K562 (cell line): ENCODE measurements at regions not wholly inside any gene's neighbourhood (a gene's known extent, or its start where the extent isn't known, plus 50 kb on each side); places are given as distances from the start of the nearest gene placed in this dataset.
A peak's percentile ranks its signal among the peaks of the same experiment; 100 is the strongest.

Source experiments
- ADNP ChIP-seq: fragments of 200-800 bp; sonication (Bioruptor generic); IDR thresholded peaks from 2 replicates; pipeline ENCODE4 v1.6.1; 2016; ENCODE audit warnings: missing genetic modification characterization, missing compliant biosample characterization
- BHLHE40 ChIP-seq: IDR thresholded peaks from 2 replicates; pipeline ENCODE4 v1.6.1; 2011; ENCODE audit warnings: low read length, improper control_type of control experiment
- CBX1 ChIP-seq: sonication (generic); IDR thresholded peaks from 2 replicates; pipeline ENCODE4 v1.6.1; 2016; ENCODE audit warnings: antibody characterized with exemption, low read depth, mild to moderate bottlenecking
- CEBPG ChIP-seq, 3 experiments: fragments of 200-800 bp in 1 of 3; sonication (Bioruptor generic) in 1 of 3; sonication (generic) in 1 of 3; formaldehyde crosslinking in 1 of 3; IDR thresholded peaks in 2 of 3; conservative IDR thresholded peaks in 1 of 3; 2 replicates each; pipeline versions ENCODE4 v1.6.1 to v1.8.0; 2016 to 2022; ENCODE audit warnings: missing compliant biosample characterization in 2 of 3, missing genetic modification characterization in 2 of 3, mild to moderate bottlenecking in 1 of 3, missing genetic modification reagents in 1 of 3
- ELF1 ChIP-seq: fragments of 200-800 bp; sonication (Bioruptor generic); IDR thresholded peaks from 2 replicates; pipeline ENCODE4 v1.6.1; 2016; ENCODE audit warnings: missing genetic modification characterization, missing compliant biosample characterization
- EWSR1 ChIP-seq: fragments of 450-650 bp; IDR thresholded peaks from 2 replicates; pipeline ENCODE4 v1.6.1; 2018; ENCODE audit warnings: borderline replicate concordance, mild to moderate bottlenecking, low read depth, moderate library complexity; ENCODE audit not compliant: partially characterized antibody
- HNRNPH1 ChIP-seq: fragments of 200-400 bp; formaldehyde crosslinking; optimal IDR thresholded peaks from 2 replicates; pipeline ENCODE3; 2017; ENCODE audit warnings: low read depth, mild to moderate bottlenecking, low read length, moderate library complexity
- MAFG ChIP-seq: fragments of 450-650 bp; conservative IDR thresholded peaks from 2 replicates; pipeline ENCODE4 v1.6.1; 2016; ENCODE audit warnings: missing genetic modification characterization, missing compliant biosample characterization
- MYNN ChIP-seq, 2 experiments: sonication (generic); formaldehyde crosslinking in 1 of 2; IDR thresholded peaks; 2 replicates each; pipeline versions ENCODE4 v1.5.0 to v1.6.1; 2016 to 2020; ENCODE audit warnings: antibody characterized with exemption in 1 of 2, missing genetic modification reagents in 1 of 2
- NEUROD1 ChIP-seq: fragments of 150-350 bp; IDR thresholded peaks from 2 replicates; pipeline ENCODE4 v1.6.1; 2014; ENCODE audit warnings: borderline replicate concordance, low read length, low read depth; ENCODE audit not compliant: partially characterized antibody
- NFXL1 ChIP-seq: fragments of 450-650 bp; formaldehyde crosslinking; IDR thresholded peaks from 2 replicates; pipeline ENCODE4 v1.4.0; 2021; ENCODE audit warnings: mild to moderate bottlenecking
- NFYB ChIP-seq: IDR thresholded peaks from 2 replicates; pipeline ENCODE4 v1.6.1; 2011; ENCODE audit warnings: mild to moderate bottlenecking, moderate library complexity; ENCODE audit not compliant: insufficient read length; ENCODE audit errors: extremely low read depth
- NR3C1 ChIP-seq: sonication (generic); formaldehyde crosslinking; IDR thresholded peaks from 2 replicates; pipeline ENCODE4 v1.8.1; 2022; ENCODE audit warnings: missing genetic modification reagents
- POLR2A ChIP-seq: fragments of 450-650 bp; conservative IDR thresholded peaks from 2 replicates; pipeline ENCODE4 v1.6.1; 2016
- POLR2H ChIP-seq: IDR thresholded peaks from 2 replicates; pipeline ENCODE4 v1.6.1; 2016; ENCODE audit warnings: missing genetic modification characterization, low read depth, mild to moderate bottlenecking, control low read depth, missing compliant biosample characterization, moderate library complexity
- RBM25 ChIP-seq: fragments of 200-400 bp; formaldehyde crosslinking; IDR thresholded peaks from 2 replicates; pipeline ENCODE4 v1.6.1; 2018; ENCODE audit warnings: low read length, low read depth, moderate library complexity; ENCODE audit not compliant: severe bottlenecking
- TFE3 ChIP-seq: fragments of 450-650 bp; formaldehyde crosslinking; IDR thresholded peaks from 2 replicates; pipeline ENCODE4 v1.4.0; 2020; ENCODE audit warnings: mild to moderate bottlenecking, mixed read lengths
- ZEB2 ChIP-seq: fragments of 450-650 bp; IDR thresholded peaks from 2 replicates; pipeline ENCODE4 v1.6.1; 2016
- ZFP91 ChIP-seq: sonication (generic); formaldehyde crosslinking; IDR thresholded peaks from 2 replicates; pipeline ENCODE4 v1.8.0; 2022; ENCODE audit warnings: mild to moderate bottlenecking, missing genetic modification reagents
- ZHX1 ChIP-seq: fragments of 150-350 bp; conservative IDR thresholded peaks from 2 replicates; pipeline ENCODE4 v1.6.1; 2014; ENCODE audit warnings: low read length
- ZNF785 ChIP-seq: fragments of 250-450 bp; sonication (Bioruptor Pico); IDR thresholded peaks from 2 replicates; pipeline ENCODE4 v1.4.0; 2020; ENCODE audit warnings: mild to moderate bottlenecking
- ZZZ3 ChIP-seq: fragments of 450-650 bp; IDR thresholded peaks from 2 replicates; pipeline ENCODE4 v1.6.1; 2016; ENCODE audit warnings: antibody characterized with exemption, mild to moderate bottlenecking, moderate library complexity

GRCh38 chr2:121135168-121135853 lies 149.7 kb downstream of the TFCP2L1 start (continued):
- TF ChIP-seq RBM25 (peak; percentile 59), ZEB2 (no peak), TFE3 (CRISPR knock-in tag) (no peak), MAFG (tag) (no peak), ADNP (tag) (peak; percentile 85), BHLHE40 (no peak), ZZZ3 (no peak), ZHX1 (no peak), HNRNPH1 (no peak), ZFP91 (CRISPR knock-in tag) (no peak), CBX1 (0 out of 2 replicates have a peak, but pooled peaks have one; percentile 25), MYNN (IDR thresholded peaks at IDR 0.05) (no peak), MYNN (CRISPR knock-in tag; IDR thresholded peaks at IDR 0.05) (no peak), ELF1 (no peak), NR3C1 (CRISPR knock-in tag) (no peak), ZNF785 (CRISPR knock-in tag) (no peak), NFXL1 (CRISPR knock-in tag) (no peak), POLR2A (no peak), POLR2H (no peak), NFYB (no peak), EWSR1 (no peak), CEBPG (CRISPR knock-in tag; IDR thresholded peaks at IDR 0.05) (no peak), CEBPG (tag; conservative IDR thresholded peaks at IDR 0.05 in 1 of 2, IDR thresholded peaks at IDR 0.05 in 1 of 2) (no peak), NEUROD1 (no peak)
